Breast epithelium (tissue), 4 donors: ENCODE measurements at regions not wholly inside any gene's neighbourhood (a gene's known extent, or its start where the extent isn't known, plus 50 kb on each side); places are given as distances from the start of the nearest gene placed in this dataset.

ENCODE experiments used
- DNase-seq, 2 donors: peaks; one replicate each; pipeline ENCODE4 v3.0.0-alpha.2; 2019; ENCODE audit warnings: low spot score in 2 of 2
- H3K27ac ChIP-seq, 2 donors: fragments of 200-600 bp; sonication (generic) in 1 of 2; one replicate each; pipeline ENCODE4 v1.5.1; 2016 to 2019; ENCODE audit warnings: mild to moderate bottlenecking in 1 of 2
- H3K27me3 ChIP-seq, 2 donors: fragments of 200-600 bp; sonication (generic) in 1 of 2; one replicate each; pipeline versions ENCODE4 v1.5.1 to v1.6.0; 2017 to 2019; ENCODE audit warnings: control low read depth in 1 of 2, mild to moderate bottlenecking in 1 of 2
- H3K36me3 ChIP-seq: fragments of 200-600 bp; one replicate; pipeline ENCODE4 v1.5.1; 2019
- H3K4me1 ChIP-seq, 2 donors: fragments of 200-600 bp; sonication (generic); one replicate each; pipeline ENCODE4 v1.5.1; 2016 to 2019; ENCODE audit warnings: control low read depth in 1 of 2
- H3K4me3 ChIP-seq, 3 donors: fragments of 200-600 bp; sonication (generic); 1 replicate in 2 of 3; 2 replicates in 1 of 3; pipeline ENCODE4 v1.5.1; 2016 to 2019; ENCODE audit warnings: mild to moderate bottlenecking in 3 of 3, moderate library complexity in 2 of 3
- H3K9me3 ChIP-seq, 2 donors: fragments of 200-600 bp; sonication (generic) in 1 of 2; one replicate each; pipeline ENCODE4 v1.5.1; 2016 to 2019; ENCODE audit warnings: control low read depth in 1 of 2
- CTCF ChIP-seq, 3 donors: fragments of 450-650 bp; IDR thresholded peaks; one replicate each; pipeline ENCODE4 v1.5.1; 2016 to 2017; ENCODE audit warnings: antibody characterized with exemption in 3 of 3, mild to moderate bottlenecking in 3 of 3, moderate library complexity in 3 of 3
- POLR2A ChIP-seq: fragments of 450-650 bp; IDR thresholded peaks from one replicate; pipeline ENCODE4 v1.6.1; 2016; ENCODE audit warnings: antibody characterized with exemption, mild to moderate bottlenecking, moderate library complexity
- POLR2AphosphoS5 ChIP-seq, 3 donors: sonication (generic); formaldehyde crosslinking; IDR thresholded peaks; one replicate each; pipeline ENCODE4 v1.6.1; 2017; ENCODE audit warnings: antibody characterized with exemption in 3 of 3
- intact Hi-C: fragments of 100-400 bp; cut with DNase I; formaldehyde crosslinking; loops from one replicate; pipeline ENCODE4 v1.15.1; 2023; ENCODE audit warnings: low total_unique reads

DNA sequence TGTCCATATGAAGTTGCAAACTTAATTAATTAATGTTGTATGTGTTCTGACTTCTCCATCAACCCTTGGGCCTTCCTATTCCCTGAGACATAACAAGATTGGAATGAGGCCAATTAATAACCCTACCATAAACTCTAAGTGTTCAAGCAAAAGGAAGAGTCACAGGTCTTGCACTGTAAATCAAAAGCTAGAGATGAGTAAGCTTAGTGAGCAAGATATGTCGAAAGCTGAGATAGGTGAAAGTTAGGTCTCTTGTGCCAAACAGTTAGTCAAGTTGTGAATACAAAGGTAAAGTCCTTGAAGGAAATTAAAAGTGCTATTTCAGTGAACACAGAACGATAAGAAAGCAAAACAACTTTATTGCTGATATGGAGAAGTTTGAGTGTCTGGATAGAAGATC, 58.2 kb upstream of the GPRIN3 start:
- no peaks in the 10 kb centered on the region for H3K36me3 ChIP-seq
- no peaks in the 10 kb centered on the region for H3K27me3 ChIP-seq
- no peak overlapping the region for H3K4me3 ChIP-seq
- TF ChIP-seq POLR2A (no peak), CTCF (IDR thresholded peaks at IDR 0.05) (no peak), POLR2AphosphoS5 (IDR thresholded peaks at IDR 0.05) (no peak)
- no peak for DNase-seq
- H3K4me1 ChIP-seq: no peaks in the 10 kb centered on the region
- no peak overlapping the region for H3K27ac ChIP-seq
- intact Hi-C loops: no loop called here
- peaks cover 0 to 10% of the 10 kb centered on the region in 2 donors for H3K9me3 ChIP-seq

- intact Hi-C loops: no loop called here
- H3K9me3 ChIP-seq: peaks cover 0 to 10% of the 10 kb centered on the region in 2 donors
Measured at GRCh38 chr4:89365375-89365774, 57.8 kb upstream of the GPRIN3 start.

DNA sequence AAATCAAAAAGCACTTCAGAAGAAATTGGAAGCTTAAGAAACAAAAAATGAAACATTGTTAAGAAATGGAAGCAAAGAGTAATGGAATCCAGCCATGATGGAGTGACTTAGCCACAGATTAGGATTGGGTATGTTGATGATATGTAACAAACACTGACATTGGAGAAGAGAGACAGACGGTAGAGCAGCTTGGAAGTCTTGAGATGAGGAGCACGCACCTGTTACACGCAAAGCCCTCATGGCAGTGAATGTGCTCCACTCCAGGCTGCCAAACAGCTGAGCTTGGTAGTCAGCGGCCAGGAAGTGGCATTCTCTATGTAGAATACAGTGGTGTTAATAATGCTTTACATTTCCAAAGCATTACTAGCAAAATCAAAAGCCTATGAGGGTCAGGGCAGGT, 56.9 kb upstream of the GPRIN3 start:
- Histone ChIP-seq H3K9me3 (peaks cover 0 to 10% of the 10 kb centered on the region in 2 donors), H3K27ac (no peak overlapping the region), H3K27me3 (no peaks in the 10 kb centered on the region), H3K36me3 (no peaks in the 10 kb centered on the region), H3K4me1 (no peaks in the 10 kb centered on the region), H3K4me3 (no peak overlapping the region)
- TF ChIP-seq POLR2A: no peak
- TF ChIP-seq CTCF (IDR thresholded peaks at IDR 0.05): no peak
- no peak for TF ChIP-seq POLR2AphosphoS5 (IDR thresholded peaks at IDR 0.05)
- intact Hi-C loops: no loop called here
- no peak for DNase-seq

More at GRCh38 chr4:89365375-89365774, 57.8 kb upstream of the GPRIN3 start:
- TF ChIP-seq CTCF (IDR thresholded peaks at IDR 0.05) (no peak), POLR2AphosphoS5 (IDR thresholded peaks at IDR 0.05) (no peak), POLR2A (no peak)
- no peaks in the 10 kb centered on the region for H3K4me1 ChIP-seq
- no peak overlapping the region for H3K4me3 ChIP-seq
- no peaks in the 10 kb centered on the region for H3K27me3 ChIP-seq
- no peak for DNase-seq
- no peak overlapping the region for H3K27ac ChIP-seq
- H3K36me3 ChIP-seq: no peaks in the 10 kb centered on the region

DNA sequence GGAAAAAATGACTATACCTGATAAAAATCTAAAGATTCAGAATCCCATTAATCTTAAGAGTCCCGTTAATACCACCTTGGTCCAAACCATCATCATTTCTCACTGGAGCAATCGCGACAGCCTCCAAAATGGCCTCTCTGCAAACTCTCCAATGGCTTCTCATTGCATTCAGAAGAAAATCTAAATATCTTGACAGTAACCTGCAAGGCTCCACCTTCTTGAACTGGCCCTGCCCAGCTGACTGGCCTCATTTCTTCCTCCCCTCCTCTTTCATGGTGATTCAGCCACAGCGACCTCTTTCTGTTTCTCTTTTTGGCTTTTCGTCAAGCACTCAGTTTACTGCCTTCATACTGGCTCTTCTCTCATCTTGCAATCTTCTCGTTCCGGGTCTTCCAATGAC, 56.2 kb upstream of the GPRIN3 start:
- H3K36me3 ChIP-seq: no peaks in the 10 kb centered on the region
- intact Hi-C loops: no loop called here
- H3K9me3 ChIP-seq: peaks cover 0 to 10% of the 10 kb centered on the region in 2 donors
- no peak overlapping the region for H3K27ac ChIP-seq
- no peak overlapping the region for H3K4me3 ChIP-seq
- H3K27me3 ChIP-seq: no peaks in the 10 kb centered on the region
- H3K4me1 ChIP-seq: no peaks in the 10 kb centered on the region
- DNase-seq: no peak
- TF ChIP-seq POLR2A (no peak), POLR2AphosphoS5 (IDR thresholded peaks at IDR 0.05) (no peak), CTCF (IDR thresholded peaks at IDR 0.05) (no peak)

DNA sequence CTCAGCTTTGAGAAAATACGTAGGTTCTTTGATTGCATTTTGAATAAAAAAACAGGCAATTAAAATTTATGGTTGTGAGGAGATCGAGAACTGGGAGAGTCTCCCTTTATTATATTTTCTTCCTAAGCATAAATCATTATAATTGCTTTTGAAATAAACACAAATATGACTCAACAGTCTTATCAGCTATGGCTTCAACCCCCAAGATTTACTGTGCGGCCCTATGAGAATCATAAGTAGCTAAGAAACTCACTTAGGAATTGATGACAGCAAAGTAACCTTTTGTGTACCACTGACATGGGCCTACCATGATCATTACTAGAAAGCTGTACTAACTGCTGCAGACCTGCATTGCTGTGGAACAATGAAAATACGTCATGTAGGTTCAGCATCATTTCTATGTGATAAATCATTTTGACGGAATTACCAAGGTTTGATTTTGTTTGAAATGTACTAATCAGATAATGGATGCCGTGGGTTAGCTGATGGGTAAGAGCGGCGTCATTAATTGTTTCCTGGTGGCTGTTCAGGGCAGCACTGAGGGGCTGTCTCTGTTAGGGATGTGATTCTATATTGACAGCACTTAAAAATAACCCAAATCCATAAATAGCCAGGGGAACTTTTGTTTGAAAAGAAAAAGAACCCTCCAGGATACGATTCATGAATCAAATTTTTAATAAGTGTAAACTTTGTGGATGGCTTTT, 51.5 kb upstream of the GPRIN3 start:
- Histone ChIP-seq H3K4me1 (no peaks in the 10 kb centered on the region), H3K27ac (no peak overlapping the region), H3K9me3 (no peaks in the 10 kb centered on the region), H3K36me3 (no peaks in the 10 kb centered on the region), H3K4me3 (no peak overlapping the region), H3K27me3 (no peaks in the 10 kb centered on the region)
- no peak for TF ChIP-seq POLR2AphosphoS5 (IDR thresholded peaks at IDR 0.05)
- TF ChIP-seq POLR2A: no peak
- no peak for TF ChIP-seq CTCF (IDR thresholded peaks at IDR 0.05)
- intact Hi-C loops: no loop called here
- no peak for DNase-seq
